ENCODE measurements at regions not wholly inside any gene's neighbourhood (a gene's known extent, or its start where the extent isn't known, plus 50 kb on each side); places are given as distances from the start of the nearest gene placed in this dataset.

DNA sequence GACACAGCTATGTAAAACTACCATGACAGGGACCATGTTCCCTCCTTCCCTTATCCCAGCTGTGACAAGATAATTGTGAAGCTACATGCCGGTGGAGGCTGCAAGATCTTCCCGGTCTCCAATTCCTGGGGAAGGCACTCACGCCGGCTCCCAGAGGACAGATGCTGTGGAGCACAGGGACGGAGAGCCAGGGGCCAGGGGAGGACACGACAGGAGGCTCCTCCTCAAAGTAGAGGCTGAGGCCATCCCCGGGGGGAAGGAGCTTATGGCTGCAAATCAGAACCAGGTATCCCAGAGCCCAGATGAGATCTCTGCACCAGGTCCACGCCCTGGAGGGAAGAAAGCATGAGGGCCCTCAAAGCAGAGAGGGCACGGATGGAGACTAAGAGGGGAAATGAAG, 286.2 kb downstream of the TCERG1L start:
- H3K9me3 ChIP-seq = no peaks in the 10 kb centered on the region
- H3K4me1 ChIP-seq (ENCODE audit: insufficient read depth) = no peaks in the 10 kb centered on the region
- DNase-seq = no peak
- TF ChIP-seq, protein P1, sequence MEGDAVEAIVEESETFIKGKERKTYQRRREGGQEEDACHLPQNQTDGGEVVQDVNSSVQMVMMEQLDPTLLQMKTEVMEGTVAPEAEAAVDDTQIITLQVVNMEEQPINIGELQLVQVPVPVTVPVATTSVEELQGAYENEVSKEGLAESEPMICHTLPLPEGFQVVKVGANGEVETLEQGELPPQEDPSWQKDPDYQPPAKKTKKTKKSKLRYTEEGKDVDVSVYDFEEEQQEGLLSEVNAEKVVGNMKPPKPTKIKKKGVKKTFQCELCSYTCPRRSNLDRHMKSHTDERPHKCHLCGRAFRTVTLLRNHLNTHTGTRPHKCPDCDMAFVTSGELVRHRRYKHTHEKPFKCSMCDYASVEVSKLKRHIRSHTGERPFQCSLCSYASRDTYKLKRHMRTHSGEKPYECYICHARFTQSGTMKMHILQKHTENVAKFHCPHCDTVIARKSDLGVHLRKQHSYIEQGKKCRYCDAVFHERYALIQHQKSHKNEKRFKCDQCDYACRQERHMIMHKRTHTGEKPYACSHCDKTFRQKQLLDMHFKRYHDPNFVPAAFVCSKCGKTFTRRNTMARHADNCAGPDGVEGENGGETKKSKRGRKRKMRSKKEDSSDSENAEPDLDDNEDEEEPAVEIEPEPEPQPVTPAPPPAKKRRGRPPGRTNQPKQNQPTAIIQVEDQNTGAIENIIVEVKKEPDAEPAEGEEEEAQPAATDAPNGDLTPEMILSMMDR (IDR thresholded peaks at IDR 0.05) = no peak
- TF ChIP-seq EP300 (IDR thresholded peaks at IDR 0.05) (no peak), POLR2A (IDR thresholded peaks at IDR 0.05) (no peak)
- no peak overlapping the region for H3K27ac ChIP-seq
- intact Hi-C loops (cut with DNase I) = no loop called here
- WGBS, 3 donors = 85 to 91% (median 91%) methylated on average over 8 to 9 of the region's 9 CpGs
- H3K4me3 ChIP-seq = no peak overlapping the region
- H3K36me3 ChIP-seq = no peaks in the 10 kb centered on the region
- no peaks in the 10 kb centered on the region for H3K27me3 ChIP-seq

DNA sequence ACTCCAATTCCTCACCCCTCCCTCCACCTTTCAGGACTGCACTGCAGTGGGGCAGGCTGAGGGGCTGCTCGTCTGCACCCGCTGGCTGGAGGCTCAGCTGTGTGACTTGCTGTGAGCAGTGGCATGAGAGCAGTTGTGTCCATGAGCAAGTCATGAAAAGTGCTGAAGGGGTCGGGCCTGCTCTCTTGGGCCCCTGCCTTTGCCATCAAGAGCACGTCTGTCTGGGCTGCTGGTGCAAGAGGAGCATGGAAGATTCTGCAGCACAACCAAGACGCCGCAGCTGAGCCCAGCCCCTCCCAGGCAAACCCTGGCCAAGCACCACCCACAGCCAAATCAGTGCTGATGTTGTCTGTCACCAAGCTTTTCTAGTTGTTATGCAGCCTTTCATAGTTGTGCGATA, 284.3 kb downstream of the TCERG1L start:
- no peak for DNase-seq
- 77 to 80% (median 80%) methylated on average over 7 of the region's 7 CpGs for WGBS, 3 donors
- H3K4me1 ChIP-seq (ENCODE audit: insufficient read depth) = no peaks in the 10 kb centered on the region

DNA sequence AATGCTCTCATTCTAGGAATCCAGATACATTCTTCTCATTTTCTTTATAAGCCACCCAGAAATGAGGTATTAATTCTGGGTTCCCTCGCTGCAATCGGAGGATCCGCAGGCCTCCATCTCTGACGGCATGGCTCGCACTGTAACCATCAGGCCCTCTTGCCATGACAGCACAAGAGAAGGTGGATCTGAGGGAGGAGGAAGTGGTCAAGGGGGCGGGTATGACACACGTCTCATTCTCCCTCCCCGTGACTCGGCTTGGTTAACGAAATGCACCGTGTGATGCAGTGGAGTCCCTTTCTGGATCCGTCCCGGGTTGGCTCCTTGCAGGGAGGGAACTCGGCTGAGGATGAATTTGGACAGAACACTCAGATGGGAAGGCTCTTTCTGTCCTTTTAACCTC, 280.2 kb downstream of the TCERG1L start:
- TF ChIP-seq, protein P1 (IDR thresholded peaks at IDR 0.05) = no peak
- no peak for TF ChIP-seq POLR2A (IDR thresholded peaks at IDR 0.05)
- H3K27me3 ChIP-seq = no peaks in the 10 kb centered on the region
- H3K27ac ChIP-seq = no peak overlapping the region
- no peaks in the 10 kb centered on the region for H3K36me3 ChIP-seq
- no peaks in the 10 kb centered on the region for H3K9me3 ChIP-seq
- no peak for DNase-seq
- 83 to 88% (median 86%) methylated on average over 14 of the region's 14 CpGs for WGBS, 3 donors
- H3K4me3 ChIP-seq = no peak overlapping the region
- no peaks in the 10 kb centered on the region for H3K4me1 ChIP-seq (ENCODE audit: insufficient read depth)
- intact Hi-C loops (cut with DNase I) = no loop called here

More for the DNA sequence above, 284.3 kb downstream of the TCERG1L start:
- H3K27me3 ChIP-seq = no peaks in the 10 kb centered on the region
- no peaks in the 10 kb centered on the region for H3K36me3 ChIP-seq
- TF ChIP-seq POLR2A (IDR thresholded peaks at IDR 0.05) (no peak), EP300 (IDR thresholded peaks at IDR 0.05) (no peak)
- TF ChIP-seq, protein P1 (IDR thresholded peaks at IDR 0.05) = no peak
- intact Hi-C loops (cut with DNase I) = no loop called here
- H3K27ac ChIP-seq = no peak overlapping the region
- no peaks in the 10 kb centered on the region for H3K9me3 ChIP-seq
- no peak overlapping the region for H3K4me3 ChIP-seq

DNA sequence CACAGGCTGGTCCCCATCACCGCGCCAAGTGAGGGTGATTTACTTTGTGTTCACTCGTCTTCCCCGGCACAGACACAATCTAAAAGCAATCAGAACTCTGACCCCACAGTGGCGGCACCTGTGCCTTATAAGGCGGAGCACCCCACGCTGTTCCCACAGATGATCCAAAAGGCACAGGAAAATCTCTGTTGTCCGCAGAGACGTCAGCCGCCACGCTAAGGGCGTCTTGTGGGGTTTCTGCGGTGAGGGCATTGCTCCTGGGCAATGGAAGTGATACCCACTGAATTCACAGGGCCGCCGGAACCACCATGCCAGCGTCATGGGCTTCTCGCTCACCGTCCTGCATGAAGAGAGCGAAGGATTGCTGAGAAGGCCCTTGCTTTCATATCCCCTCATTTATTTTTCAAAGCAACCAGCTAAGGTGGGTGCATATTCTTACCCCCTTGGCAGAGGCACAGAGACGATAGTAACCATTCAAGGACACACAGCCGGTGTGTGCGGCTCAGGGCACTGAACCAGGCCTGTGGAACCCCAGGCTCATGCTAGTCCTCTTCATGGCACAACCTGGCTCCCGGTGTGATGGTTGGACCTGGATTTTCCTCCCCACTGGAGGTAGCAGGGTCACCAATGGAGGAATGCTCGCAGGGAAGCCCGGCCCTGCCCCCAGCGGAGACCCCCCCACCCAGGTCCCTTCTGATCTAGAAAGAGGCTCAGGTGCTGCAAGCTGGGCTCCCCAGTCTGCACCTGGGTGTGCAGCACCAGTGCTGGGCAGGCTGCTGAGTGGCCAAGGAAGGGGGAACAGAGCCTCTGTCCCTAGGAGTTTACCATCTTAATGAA, 279.0 kb downstream of the TCERG1L start:
- Histone ChIP-seq H3K4me1 (ENCODE audit: insufficient read depth) (no peaks in the 10 kb centered on the region), H3K27me3 (no peaks in the 10 kb centered on the region), H3K36me3 (no peaks in the 10 kb centered on the region), H3K9me3 (no peaks in the 10 kb centered on the region), H3K4me3 (no peak overlapping the region), H3K27ac (no peak overlapping the region)
- intact Hi-C loops (cut with DNase I) = no loop called here
- no peak for DNase-seq
- 82 to 84% (median 82%) methylated on average over 26 of the region's 26 CpGs for WGBS, 3 donors
- TF ChIP-seq EP300 (IDR thresholded peaks at IDR 0.05) = no peak
- TF ChIP-seq POLR2A (IDR thresholded peaks at IDR 0.05) = no peak
- TF ChIP-seq, protein P1 (IDR thresholded peaks at IDR 0.05) = no peak

Measured in ovary (tissue), 7 donors.